HG02678 (cell line): ENCODE measurements at regions not wholly inside any gene's neighbourhood (a gene's known extent, or its start where the extent isn't known, plus 50 kb on each side); places are given as distances from the start of the nearest gene placed in this dataset.
"Not testable (repeated sequence)": the region's sequence is repeated elsewhere in the genome, so short reads cannot be mapped to it uniquely, and the experiment has no call there.

ENCODE experiments used
- ATAC-seq: cut with Tn5 transposase; IDR thresholded peaks from one replicate; pipeline ENCODE4 v1.9.1; 2021; ENCODE audit warnings: mild to moderate bottlenecking, moderate library complexity; ENCODE audit not compliant: unreplicated experiment

GRCh38 chr1:219560856-219561255 lies 52.0 kb downstream of the ZC3H11B start:
- ATAC-seq, result no peak

- no peak for ATAC-seq
These were observed 53.0 kb downstream of the ZC3H11B start for GRCh38 chr1:219559899-219560298.

GRCh38 chr1:219555806-219556205 lies 57.1 kb downstream of the ZC3H11B start:
- ATAC-seq, result no peak

- no peak for ATAC-seq
These were observed 57.7 kb downstream of the ZC3H11B start for GRCh38 chr1:219555031-219555692.

- no peak for ATAC-seq
These were observed 58.9 kb downstream of the ZC3H11B start for GRCh38 chr1:219553934-219554502.

- no peak for ATAC-seq
These were observed 62.7 kb downstream of the ZC3H11B start for GRCh38 chr1:219550201-219550600.

- no peak for ATAC-seq
These were observed 63.7 kb downstream of the ZC3H11B start for GRCh38 chr1:219549215-219549614.

- ATAC-seq, result no peak
These were observed 64.5 kb downstream of the ZC3H11B start for GRCh38 chr1:219548386-219548785.

GRCh38 chr1:219545756-219546155 lies 67.1 kb downstream of the ZC3H11B start:
- ATAC-seq, result not testable (repeated sequence)

GRCh38 chr1:219544163-219544846 lies 68.6 kb downstream of the ZC3H11B start:
- ATAC-seq, result no peak

- ATAC-seq, result no peak
These were observed 69.9 kb downstream of the ZC3H11B start for GRCh38 chr1:219542828-219543518.

- ATAC-seq, result no peak
These were observed 71.0 kb downstream of the ZC3H11B start for GRCh38 chr1:219541946-219542345.

- no peak for ATAC-seq
These were observed 73.2 kb downstream of the ZC3H11B start for GRCh38 chr1:219539645-219540254.

GRCh38 chr1:219538886-219539285 lies 74.0 kb downstream of the ZC3H11B start:
- no peak for ATAC-seq

- no peak for ATAC-seq
These were observed 75.7 kb downstream of the ZC3H11B start for GRCh38 chr1:219537223-219537631.

- ATAC-seq, result no peak
These were observed 76.9 kb downstream of the ZC3H11B start for GRCh38 chr1:219536038-219536437.

- no peak for ATAC-seq
These were observed 77.9 kb downstream of the ZC3H11B start for GRCh38 chr1:219534991-219535390.

- ATAC-seq, result no peak
These were observed 79.6 kb downstream of the ZC3H11B start for GRCh38 chr1:219533280-219533679.

GRCh38 chr1:219529116-219529515 lies 83.8 kb downstream of the ZC3H11B start:
- ATAC-seq, result no peak

GRCh38 chr1:219528633-219529032 lies 84.3 kb downstream of the ZC3H11B start:
- ATAC-seq, result no peak

GRCh38 chr1:219527994-219528393 lies 84.9 kb downstream of the ZC3H11B start:
- no peak for ATAC-seq
